CD4-positive, alpha-beta memory T cell (primary cell): ENCODE measurements at regions not wholly inside any gene's neighbourhood (a gene's known extent, or its start where the extent isn't known, plus 50 kb on each side); places are given as distances from the start of the nearest gene placed in this dataset.
A peak's percentile ranks its signal among the peaks of the same experiment; 100 is the strongest.

Source experiments
- CTCF ChIA-PET: fragments of 350-600 bp; sonication (Branson Sonifier 250); formaldehyde crosslinking; loops from one replicate; lab custom pipeline; 2021; ENCODE audit warnings: inconsistent platforms; ENCODE audit not compliant: partially characterized antibody; lab: Charles Lee
- POLR2A ChIA-PET: fragments of 350-600 bp; sonication (Branson Sonifier 250); formaldehyde crosslinking; loops from one replicate; lab custom pipeline; 2021; ENCODE audit not compliant: partially characterized antibody; lab: Charles Lee
- DNase-seq, 5 donors: peaks; one replicate each; pipeline versions ENCODE4 v3.0.0 to v3.0.0-alpha.2; 2020 to 2022; ENCODE audit warnings: mixed read lengths in 1 of 5
- H3K27ac ChIP-seq: one replicate; pipeline ENCODE4 v1.7.0; 2013; ENCODE audit warnings: low read depth, low read length
- H3K27me3 ChIP-seq: 2 replicates; pipeline ENCODE4 v1.7.0; 2013; ENCODE audit warnings: mild to moderate bottlenecking, low read length, moderate library complexity; ENCODE audit not compliant: insufficient read depth
- H3K36me3 ChIP-seq: 2 replicates; pipeline ENCODE4 v1.7.0; 2013; ENCODE audit warnings: mild to moderate bottlenecking, low read length, moderate library complexity; ENCODE audit not compliant: insufficient read depth
- H3K4me1 ChIP-seq: 2 replicates; pipeline ENCODE4 v1.7.0; 2013; ENCODE audit warnings: mild to moderate bottlenecking, low read length, moderate library complexity; ENCODE audit not compliant: insufficient read depth
- H3K4me3 ChIP-seq, 2 donors: one replicate each; pipeline ENCODE4 v1.7.0; 2013; ENCODE audit warnings: low read length in 2 of 2, mild to moderate bottlenecking in 1 of 2
- H3K9me3 ChIP-seq, 2 donors: one replicate each; pipeline ENCODE4 v1.7.0; 2013; ENCODE audit warnings: low read length in 2 of 2, control low read depth in 1 of 2; ENCODE audit not compliant: control insufficient read depth in 1 of 2
- H3K27ac Mint-ChIP-seq, 7 donors: one replicate each; pipeline ENCODE4 v1.8.0; 2020 to 2021; ENCODE audit warnings: mixed read lengths in 7 of 7, mild to moderate bottlenecking in 6 of 7, inconsistent platforms in 3 of 7, moderate library complexity in 3 of 7
- H3K27me3 Mint-ChIP-seq, 2 donors: one replicate each; pipeline ENCODE4 v1.8.0; 2020 to 2021; ENCODE audit warnings: mixed read lengths in 2 of 2
- H3K36me3 Mint-ChIP-seq, 2 donors: one replicate each; pipeline ENCODE4 v1.8.0; 2020 to 2021; ENCODE audit warnings: mixed read lengths in 2 of 2, inconsistent platforms in 1 of 2, mild to moderate bottlenecking in 1 of 2
- H3K4me1 Mint-ChIP-seq, 4 donors: one replicate each; pipeline ENCODE4 v1.8.0; 2020 to 2021; ENCODE audit warnings: mixed read lengths in 4 of 4, mild to moderate bottlenecking in 1 of 4
- H3K4me3 Mint-ChIP-seq, 8 donors: one replicate each; pipeline ENCODE4 v1.8.0; 2020 to 2021; ENCODE audit warnings: mixed read lengths in 8 of 8, mild to moderate bottlenecking in 7 of 8, moderate library complexity in 6 of 8, inconsistent platforms in 3 of 8
- H3K9me3 Mint-ChIP-seq, 8 donors: one replicate each; pipeline ENCODE4 v1.8.0; 2020 to 2021; ENCODE audit warnings: mixed read lengths in 8 of 8, mild to moderate bottlenecking in 5 of 8, inconsistent platforms in 3 of 8, moderate library complexity in 1 of 8
- intact Hi-C: fragments of 100-400 bp; cut with micrococcal nuclease; formaldehyde crosslinking; loops from one replicate; pipeline ENCODE4 v1.15.1; 2023

DNA sequence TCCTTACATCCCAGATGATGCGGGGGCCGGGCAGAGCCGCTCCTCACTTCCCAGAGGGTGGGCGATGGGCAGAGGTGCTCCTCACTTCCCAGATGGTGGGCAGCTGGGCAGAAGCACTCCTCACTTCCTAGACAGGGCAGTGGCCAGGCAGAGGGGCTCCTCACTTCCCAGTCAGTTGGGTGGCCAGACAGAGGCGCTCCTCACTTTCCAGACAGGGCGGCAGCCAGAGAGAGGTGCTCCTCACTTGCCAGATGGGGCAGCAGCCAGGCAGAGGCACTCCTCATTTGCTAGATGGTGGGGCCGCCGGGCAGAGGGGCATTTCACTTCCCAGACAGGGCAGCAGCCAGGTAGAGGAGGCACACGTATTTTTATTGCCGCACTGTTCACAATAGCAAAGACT, 622.0 kb upstream of the KCNMB2 start:
- no peaks in the 10 kb centered on the region for H3K36me3 Mint-ChIP-seq
- H3K4me1 Mint-ChIP-seq = no peaks in the 10 kb centered on the region
- Histone ChIP-seq H3K4me1 (no peaks in the 10 kb centered on the region), H3K27ac (no peak overlapping the region), H3K9me3 (no peaks in the 10 kb centered on the region), H3K27me3 (no peaks in the 10 kb centered on the region), H3K4me3 (no peak overlapping the region), H3K36me3 (no peaks in the 10 kb centered on the region)
- no peak for DNase-seq
- H3K4me3 Mint-ChIP-seq = no peak overlapping the region
- H3K9me3 Mint-ChIP-seq = peaks cover 0 to 8% (median 0%) of the 10 kb centered on the region in 8 donors
- CTCF ChIA-PET = no interaction called here
- no peaks in the 10 kb centered on the region for H3K27me3 Mint-ChIP-seq
- POLR2A ChIA-PET = no interaction called here
- intact Hi-C loops = no loop called here
- no peak overlapping the region for H3K27ac Mint-ChIP-seq

DNA sequence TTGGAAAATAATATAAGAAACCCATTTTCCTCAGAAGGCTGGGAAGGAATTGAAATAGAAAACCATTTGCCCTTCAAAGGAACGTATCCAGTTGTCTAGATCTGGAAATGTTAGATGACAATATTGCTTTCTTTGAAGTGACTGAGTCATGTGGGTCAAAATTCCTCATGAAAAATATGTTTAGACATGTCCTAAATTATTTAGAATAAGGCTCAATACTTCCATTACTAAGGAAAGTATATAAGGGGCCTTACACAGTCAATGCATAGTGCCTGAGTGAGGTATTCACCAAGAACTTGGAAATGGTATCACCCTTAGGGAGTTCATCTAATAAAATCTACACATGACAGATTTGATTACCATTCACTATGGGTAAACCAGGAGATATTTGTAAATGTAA, 619.8 kb upstream of the KCNMB2 start:
- no peak overlapping the region for H3K4me3 Mint-ChIP-seq
- H3K9me3 Mint-ChIP-seq = peaks cover 0 to 8% (median 0%) of the 10 kb centered on the region in 8 donors
- intact Hi-C loops = no loop called here
- no peaks in the 10 kb centered on the region for H3K27me3 ChIP-seq
- no peak for DNase-seq
- CTCF ChIA-PET = no interaction called here
- no peaks in the 10 kb centered on the region for H3K4me1 ChIP-seq
- H3K27ac ChIP-seq = no peak overlapping the region
- H3K27me3 Mint-ChIP-seq = no peaks in the 10 kb centered on the region
- no peaks in the 10 kb centered on the region for H3K36me3 Mint-ChIP-seq
- H3K9me3 ChIP-seq = no peaks in the 10 kb centered on the region
- H3K36me3 ChIP-seq = no peaks in the 10 kb centered on the region
- H3K27ac Mint-ChIP-seq = no peak overlapping the region
- POLR2A ChIA-PET = no interaction called here
- H3K4me1 Mint-ChIP-seq = no peaks in the 10 kb centered on the region
- no peak overlapping the region for H3K4me3 ChIP-seq

DNA sequence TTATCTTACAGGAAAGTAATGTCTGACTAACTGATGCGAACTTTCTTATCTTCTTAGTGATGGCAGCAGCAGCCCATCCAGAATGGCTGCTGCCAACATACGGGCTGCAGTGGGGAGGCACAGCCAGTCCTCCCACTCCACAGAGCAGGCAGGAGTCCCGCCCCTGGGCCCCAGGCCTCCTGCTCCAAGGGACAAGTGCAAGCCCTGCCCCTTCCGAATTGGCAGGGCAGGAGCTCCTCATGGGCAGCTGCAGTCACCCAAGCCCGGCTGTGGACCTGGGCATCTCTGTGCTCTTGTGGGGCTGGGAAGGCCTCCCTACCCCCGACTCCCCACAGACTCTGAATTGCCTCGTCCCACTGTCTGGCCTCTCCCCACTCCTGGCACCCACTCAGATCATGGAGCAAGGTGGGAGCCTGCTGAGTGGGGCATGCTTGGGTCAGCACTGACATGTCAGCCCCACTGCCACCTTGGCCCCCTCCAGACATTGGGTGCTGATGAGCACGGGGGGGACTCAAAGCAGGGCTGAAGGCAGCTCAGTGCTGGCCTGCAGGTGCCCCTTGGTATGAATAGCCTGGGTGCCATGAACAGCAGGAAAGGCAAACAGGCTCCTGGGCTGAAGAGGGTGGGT, 618.9 kb upstream of the KCNMB2 start:
- Mint-ChIP-seq H3K36me3 (no peaks in the 10 kb centered on the region), H3K4me3 (no peak overlapping the region), H3K9me3 (peaks cover 0 to 6% (median 0%) of the 10 kb centered on the region in 8 donors), H3K27ac (no peak overlapping the region), H3K27me3 (no peaks in the 10 kb centered on the region), H3K4me1 (no peaks in the 10 kb centered on the region)
- Histone ChIP-seq H3K9me3 (no peaks in the 10 kb centered on the region), H3K4me1 (no peaks in the 10 kb centered on the region), H3K27me3 (no peaks in the 10 kb centered on the region), H3K36me3 (no peaks in the 10 kb centered on the region), H3K4me3 (no peak overlapping the region), H3K27ac (no peak overlapping the region)
- ChIA-PET CTCF (no interaction called here), POLR2A (no interaction called here)
- intact Hi-C loops = no loop called here
- no peak for DNase-seq

DNA sequence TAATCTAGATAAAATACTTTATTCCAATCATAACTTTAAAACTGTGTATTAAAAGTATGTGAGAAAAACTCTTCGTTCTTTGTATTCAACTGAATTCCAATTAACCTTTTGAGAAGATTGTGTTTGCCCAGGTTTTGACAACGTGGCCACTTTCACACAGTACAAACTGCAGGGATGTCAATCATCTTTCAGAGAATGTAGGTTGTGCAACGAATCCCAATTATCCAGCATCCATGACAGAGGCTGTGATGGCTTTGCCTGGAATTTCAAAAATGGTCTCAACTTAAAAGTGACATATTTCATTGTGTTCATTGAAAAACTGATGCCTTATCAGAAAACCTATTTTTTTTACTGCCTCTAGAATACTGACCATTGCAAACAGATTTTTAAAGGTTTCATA, 615.1 kb upstream of the KCNMB2 start:
- ChIA-PET POLR2A (no interaction called here), CTCF (no interaction called here)
- no peaks in the 10 kb centered on the region for H3K27me3 ChIP-seq
- H3K27ac ChIP-seq = no peak overlapping the region
- H3K27ac Mint-ChIP-seq = no peak overlapping the region
- no peaks in the 10 kb centered on the region for H3K27me3 Mint-ChIP-seq
- H3K4me3 Mint-ChIP-seq = no peak overlapping the region
- H3K4me3 ChIP-seq = no peak overlapping the region
- peaks cover 0 to 7% (median 2%) of the 10 kb centered on the region in 8 donors for H3K9me3 Mint-ChIP-seq
- H3K4me1 ChIP-seq = no peaks in the 10 kb centered on the region
- H3K36me3 ChIP-seq = no peaks in the 10 kb centered on the region
- no peaks in the 10 kb centered on the region for H3K9me3 ChIP-seq
- H3K36me3 Mint-ChIP-seq = no peaks in the 10 kb centered on the region
- no peaks in the 10 kb centered on the region for H3K4me1 Mint-ChIP-seq
- intact Hi-C loops = no loop called here
- DNase-seq = no peak

DNA sequence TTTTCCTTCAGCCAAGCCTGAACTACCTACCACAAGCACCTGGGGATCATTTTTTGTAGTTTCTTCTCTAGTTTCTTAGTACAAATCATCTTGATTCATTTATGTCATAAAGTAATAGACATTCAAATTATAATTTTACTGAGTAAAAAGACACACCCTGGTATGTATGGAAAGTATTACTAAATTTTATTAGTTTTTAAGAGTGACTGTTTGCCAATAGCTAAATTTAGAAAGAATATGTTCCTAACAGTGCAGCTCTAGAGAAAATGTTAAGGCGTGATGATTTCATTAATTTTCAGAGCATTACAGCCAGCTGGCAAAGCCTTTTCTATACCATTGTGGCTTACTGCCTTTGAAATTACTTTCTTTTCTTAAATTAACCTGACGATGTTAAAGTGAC, 612.0 kb upstream of the KCNMB2 start:
- Mint-ChIP-seq H3K9me3 (peaks cover 0 to 8% (median 2%) of the 10 kb centered on the region in 8 donors), H3K27me3 (no peaks in the 10 kb centered on the region), H3K27ac (no peak overlapping the region), H3K4me1 (peaks cover 2 to 12% (median 6%) of the 10 kb centered on the region in 4 donors), H3K36me3 (no peaks in the 10 kb centered on the region), H3K4me3 (no peak overlapping the region)
- no peaks in the 10 kb centered on the region for H3K36me3 ChIP-seq
- no peak overlapping the region for H3K27ac ChIP-seq
- POLR2A ChIA-PET = no interaction called here
- intact Hi-C loops = no loop called here
- no peak for DNase-seq
- H3K4me1 ChIP-seq = no peaks in the 10 kb centered on the region
- CTCF ChIA-PET = no interaction called here
- no peaks in the 10 kb centered on the region for H3K27me3 ChIP-seq
- H3K9me3 ChIP-seq = no peaks in the 10 kb centered on the region
- no peak overlapping the region for H3K4me3 ChIP-seq

DNA sequence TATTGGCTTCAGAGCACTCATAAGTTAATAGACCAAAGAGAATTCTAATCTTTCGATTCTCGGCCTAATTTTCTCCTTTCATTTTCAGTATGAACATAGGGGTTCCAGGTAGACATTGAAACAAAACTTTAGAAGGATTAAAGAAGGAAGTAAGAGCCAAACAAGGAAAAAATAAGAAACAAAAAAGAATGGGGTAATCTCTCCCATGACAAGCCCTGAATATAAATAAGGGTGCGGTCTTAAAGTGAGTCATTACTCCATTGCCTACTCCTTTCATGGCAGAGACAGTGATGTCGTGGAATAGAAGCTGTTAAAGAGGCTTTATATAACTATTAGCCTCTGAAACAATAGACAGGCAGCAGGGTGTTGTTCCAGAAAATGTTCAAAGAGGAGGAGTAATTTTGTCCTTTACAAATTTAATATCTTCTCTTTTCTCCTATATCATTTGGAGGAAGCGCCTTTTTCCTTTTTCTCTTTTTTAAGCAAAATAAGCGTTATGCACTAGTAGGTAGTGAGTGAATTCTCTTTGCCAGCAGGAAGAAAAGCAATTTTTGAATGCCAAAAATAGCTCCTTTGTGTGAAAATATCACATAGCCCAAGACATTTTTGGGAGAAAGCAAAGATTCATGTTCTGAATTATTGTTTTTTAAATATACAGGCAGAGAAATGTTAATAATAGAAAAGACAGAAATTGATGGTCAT, 607.9 kb upstream of the KCNMB2 start:
- Mint-ChIP-seq H3K9me3 (peaks cover 0 to 10% (median 2%) of the 10 kb centered on the region in 8 donors), H3K4me1 (peaks cover 4 to 12% (median 7%) of the 10 kb centered on the region in 4 donors), H3K27me3 (no peaks in the 10 kb centered on the region), H3K4me3 (peak overlapping the region in 7 of 8 donors; percentile 15 to 72 (median 38)), H3K36me3 (no peaks in the 10 kb centered on the region), H3K27ac (peak overlapping the region in 1 of 7 donors; percentile 9)
- intact Hi-C loops = no loop called here
- ChIA-PET POLR2A (no interaction called here), CTCF (no interaction called here)
- Histone ChIP-seq H3K4me3 (no peak overlapping the region), H3K9me3 (no peaks in the 10 kb centered on the region), H3K36me3 (no peaks in the 10 kb centered on the region), H3K27me3 (no peaks in the 10 kb centered on the region), H3K4me1 (no peaks in the 10 kb centered on the region), H3K27ac (no peak overlapping the region)
- DNase-seq = no peak

DNA sequence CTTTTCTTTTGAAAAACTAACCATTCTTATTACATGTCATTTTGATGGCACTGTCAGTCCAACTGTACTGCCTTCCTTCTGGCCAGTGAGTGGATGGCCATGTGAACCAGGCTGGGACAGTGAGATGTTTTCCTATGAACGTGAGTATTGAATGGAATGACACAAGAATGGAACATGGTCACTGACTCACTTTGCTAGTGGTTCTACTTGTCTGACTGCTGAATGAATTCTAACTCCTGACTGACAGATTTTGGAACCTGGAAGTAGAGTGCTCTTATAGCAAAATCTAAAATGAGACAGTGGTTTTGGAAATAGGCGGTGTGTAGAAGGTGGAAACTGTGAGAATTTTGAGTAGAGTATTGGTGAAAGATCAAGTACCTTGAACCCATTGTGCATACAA, 606.9 kb upstream of the KCNMB2 start:
- no peaks in the 10 kb centered on the region for H3K27me3 Mint-ChIP-seq
- Histone ChIP-seq H3K4me3 (no peak overlapping the region), H3K9me3 (no peaks in the 10 kb centered on the region), H3K27me3 (no peaks in the 10 kb centered on the region), H3K27ac (no peak overlapping the region), H3K4me1 (no peaks in the 10 kb centered on the region), H3K36me3 (no peaks in the 10 kb centered on the region)
- DNase-seq = no peak
- ChIA-PET CTCF (no interaction called here), POLR2A (no interaction called here)
- no peak overlapping the region for H3K4me3 Mint-ChIP-seq
- H3K4me1 Mint-ChIP-seq = peaks cover 4 to 12% (median 7%) of the 10 kb centered on the region in 4 donors
- intact Hi-C loops = no loop called here
- no peak overlapping the region for H3K27ac Mint-ChIP-seq
- peaks cover 0 to 10% (median under 1%) of the 10 kb centered on the region in 8 donors for H3K9me3 Mint-ChIP-seq
- H3K36me3 Mint-ChIP-seq = no peaks in the 10 kb centered on the region
